ENCODE measurements at regions not wholly inside any gene's neighbourhood (a gene's known extent, or its start where the extent isn't known, plus 50 kb on each side); places are given as distances from the start of the nearest gene placed in this dataset.
A peak's percentile ranks its signal among the peaks of the same experiment; 100 is the strongest.

DNA sequence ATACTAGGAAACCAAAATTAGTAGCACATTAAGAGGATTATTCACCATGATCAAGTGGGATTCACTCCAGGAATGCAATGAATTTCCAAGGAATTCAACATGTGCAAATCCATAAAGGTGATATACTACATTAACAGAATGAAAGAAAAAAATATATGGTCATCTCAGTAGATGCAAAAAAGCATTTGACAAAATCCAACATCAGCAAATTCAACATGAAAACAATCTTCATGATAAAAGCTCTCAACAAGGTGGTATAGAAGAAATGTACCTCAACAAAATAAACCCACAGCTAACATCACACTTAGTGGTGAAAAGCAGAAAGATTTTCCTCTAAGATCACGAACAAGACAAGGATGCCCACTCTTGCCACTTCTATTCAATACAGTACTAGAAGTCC, 74.4 kb upstream of the PDE10A start:
- no peak for TF ChIP-seq CTCF (IDR thresholded peaks at IDR 0.05; ENCODE audit: low read depth, low read length)
- in situ Hi-C loops (cut with HindIII; ENCODE audit: low sequenced_read_pairs), result no loop called here

GRCh38 chr6:165735065-165735464, 72.0 kb upstream of the PDE10A start:
- H3K4me3 ChIP-seq (ENCODE audit: low read depth, low read length), result no peak overlapping the region
- in situ Hi-C loops (cut with HindIII; ENCODE audit: low sequenced_read_pairs), result no loop called here
- no peak for DNase-seq (ENCODE audit: low read depth, low spot score)
- no peak for TF ChIP-seq CTCF (IDR thresholded peaks at IDR 0.05; ENCODE audit: low read depth, low read length)

More for the DNA sequence above, 74.4 kb upstream of the PDE10A start:
- no peak overlapping the region for H3K4me3 ChIP-seq (ENCODE audit: low read depth, low read length)
- DNase-seq (ENCODE audit: low read depth, low spot score), result no peak

- in situ Hi-C loops (cut with HindIII; ENCODE audit: low sequenced_read_pairs), result no loop called here
- DNase-seq (ENCODE audit: low read depth, low spot score), result no peak
- H3K4me3 ChIP-seq (ENCODE audit: low read depth, low read length), result no peak overlapping the region
- TF ChIP-seq CTCF (IDR thresholded peaks at IDR 0.05; ENCODE audit: low read depth, low read length), result no peak
Observed at GRCh38 chr6:165733489-165733791, 70.4 kb upstream of the PDE10A start.

GRCh38 chr6:165732696-165733488, 69.9 kb upstream of the PDE10A start:
- H3K4me3 ChIP-seq (ENCODE audit: low read depth, low read length), result no peak overlapping the region
- DNase-seq (ENCODE audit: low read depth, low spot score), result no peak
- in situ Hi-C loops (cut with HindIII; ENCODE audit: low sequenced_read_pairs), result no loop called here
- TF ChIP-seq CTCF (IDR thresholded peaks at IDR 0.05; ENCODE audit: low read depth, low read length), result no peak

GRCh38 chr6:165729307-165729936, 66.4 kb upstream of the PDE10A start:
- TF ChIP-seq CTCF (IDR thresholded peaks at IDR 0.05; ENCODE audit: low read depth, low read length), result peak; percentile 67
- in situ Hi-C loops (cut with HindIII; ENCODE audit: low sequenced_read_pairs), result no loop called here
- H3K4me3 ChIP-seq (ENCODE audit: low read depth, low read length), result no peak overlapping the region
- DNase-seq (ENCODE audit: low read depth, low spot score), result peak; percentile 8

- in situ Hi-C loops (cut with HindIII; ENCODE audit: low sequenced_read_pairs), result no loop called here
- DNase-seq (ENCODE audit: low read depth, low spot score), result no peak
- TF ChIP-seq CTCF (IDR thresholded peaks at IDR 0.05; ENCODE audit: low read depth, low read length), result no peak
- no peak overlapping the region for H3K4me3 ChIP-seq (ENCODE audit: low read depth, low read length)
Observed at GRCh38 chr6:165728216-165728615, 65.2 kb upstream of the PDE10A start.
